ENCODE measurements at regions not wholly inside any gene's neighbourhood (a gene's known extent, or its start where the extent isn't known, plus 50 kb on each side); places are given as distances from the start of the nearest gene placed in this dataset.

DNA sequence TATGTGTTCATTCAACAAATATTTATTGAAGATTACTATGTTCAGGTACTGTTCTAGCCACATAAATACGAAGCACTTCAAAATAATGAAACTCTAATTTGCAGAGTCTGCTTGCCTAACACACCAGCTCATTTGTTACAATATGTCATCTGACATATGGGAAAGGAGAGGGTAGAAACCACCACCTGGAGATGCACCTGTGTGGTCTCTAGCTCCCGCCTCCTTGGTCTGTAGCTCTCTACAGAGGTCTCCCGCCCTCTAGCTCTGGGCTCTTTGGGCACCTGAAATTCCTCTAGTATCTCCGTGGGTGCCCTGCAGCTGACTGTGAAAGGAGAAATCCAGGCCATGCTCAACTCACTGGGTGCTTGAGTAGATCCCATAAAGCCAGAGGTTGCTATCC, 51.4 kb upstream of the DBX1 start:
- TF ChIP-seq, protein P1, sequence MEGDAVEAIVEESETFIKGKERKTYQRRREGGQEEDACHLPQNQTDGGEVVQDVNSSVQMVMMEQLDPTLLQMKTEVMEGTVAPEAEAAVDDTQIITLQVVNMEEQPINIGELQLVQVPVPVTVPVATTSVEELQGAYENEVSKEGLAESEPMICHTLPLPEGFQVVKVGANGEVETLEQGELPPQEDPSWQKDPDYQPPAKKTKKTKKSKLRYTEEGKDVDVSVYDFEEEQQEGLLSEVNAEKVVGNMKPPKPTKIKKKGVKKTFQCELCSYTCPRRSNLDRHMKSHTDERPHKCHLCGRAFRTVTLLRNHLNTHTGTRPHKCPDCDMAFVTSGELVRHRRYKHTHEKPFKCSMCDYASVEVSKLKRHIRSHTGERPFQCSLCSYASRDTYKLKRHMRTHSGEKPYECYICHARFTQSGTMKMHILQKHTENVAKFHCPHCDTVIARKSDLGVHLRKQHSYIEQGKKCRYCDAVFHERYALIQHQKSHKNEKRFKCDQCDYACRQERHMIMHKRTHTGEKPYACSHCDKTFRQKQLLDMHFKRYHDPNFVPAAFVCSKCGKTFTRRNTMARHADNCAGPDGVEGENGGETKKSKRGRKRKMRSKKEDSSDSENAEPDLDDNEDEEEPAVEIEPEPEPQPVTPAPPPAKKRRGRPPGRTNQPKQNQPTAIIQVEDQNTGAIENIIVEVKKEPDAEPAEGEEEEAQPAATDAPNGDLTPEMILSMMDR (IDR thresholded peaks at IDR 0.05) = no peak
- H3K9me3 ChIP-seq = no peaks in the 10 kb centered on the region
- peaks cover 33% of the 10 kb centered on the region for H3K27me3 ChIP-seq
- no peaks in the 10 kb centered on the region for H3K36me3 ChIP-seq
- H3K4me1 ChIP-seq = no peaks in the 10 kb centered on the region
- no peak overlapping the region for H3K27ac ChIP-seq
- DNase-seq (no peak), ATAC-seq (no peak)
- no peak overlapping the region for H3K4me3 ChIP-seq
- intact Hi-C loops (cut with DNase I) = no loop called here

Measured in upper lobe of right lung (tissue), 1 donor.